WERI-Rb-1 (cell line): ENCODE measurements at regions not wholly inside any gene's neighbourhood (a gene's known extent, or its start where the extent isn't known, plus 50 kb on each side); places are given as distances from the start of the nearest gene placed in this dataset.
"Not testable (repeated sequence)": the region's sequence is repeated elsewhere in the genome, so short reads cannot be mapped to it uniquely, and the experiment has no call there.

Experiments used
- DNase-seq: peaks from one replicate; pipeline ENCODE4 v3.0.0-alpha.2; 2020
- H3K27ac ChIP-seq: fragments of 250-450 bp; sonication (Bioruptor Pico); 2 replicates; pipeline ENCODE4 v1.5.1; 2020; ENCODE audit warnings: mild to moderate bottlenecking, moderate library complexity
- H3K27me3 ChIP-seq: fragments of 250-450 bp; sonication (Bioruptor Pico); 2 replicates; pipeline ENCODE4 v1.5.1; 2021; ENCODE audit warnings: mild to moderate bottlenecking, low read depth, moderate library complexity; ENCODE audit not compliant: insufficient read depth, severe bottlenecking
- H3K36me3 ChIP-seq: fragments of 250-450 bp; sonication (Bioruptor Pico); 2 replicates; pipeline ENCODE4 v1.5.1; 2020; ENCODE audit warnings: mild to moderate bottlenecking, moderate library complexity
- H3K4me3 ChIP-seq: 2 replicates; pipeline ENCODE4 v1.5.1; 2011; ENCODE audit warnings: low read depth, mild to moderate bottlenecking, control low read depth, low read length
- H3K9me3 ChIP-seq: fragments of 250-450 bp; sonication (Bioruptor Pico); 2 replicates; pipeline ENCODE4 v1.5.1; 2021; ENCODE audit warnings: mild to moderate bottlenecking, moderate library complexity; ENCODE audit not compliant: severe bottlenecking
- TF ChIP-seq, protein P1 (sequence below): IDR thresholded peaks from 2 replicates; pipeline ENCODE4 v1.5.1; 2011; ENCODE audit warnings: low read depth, mild to moderate bottlenecking, control low read depth, inconsistent platforms, low read length

DNA sequence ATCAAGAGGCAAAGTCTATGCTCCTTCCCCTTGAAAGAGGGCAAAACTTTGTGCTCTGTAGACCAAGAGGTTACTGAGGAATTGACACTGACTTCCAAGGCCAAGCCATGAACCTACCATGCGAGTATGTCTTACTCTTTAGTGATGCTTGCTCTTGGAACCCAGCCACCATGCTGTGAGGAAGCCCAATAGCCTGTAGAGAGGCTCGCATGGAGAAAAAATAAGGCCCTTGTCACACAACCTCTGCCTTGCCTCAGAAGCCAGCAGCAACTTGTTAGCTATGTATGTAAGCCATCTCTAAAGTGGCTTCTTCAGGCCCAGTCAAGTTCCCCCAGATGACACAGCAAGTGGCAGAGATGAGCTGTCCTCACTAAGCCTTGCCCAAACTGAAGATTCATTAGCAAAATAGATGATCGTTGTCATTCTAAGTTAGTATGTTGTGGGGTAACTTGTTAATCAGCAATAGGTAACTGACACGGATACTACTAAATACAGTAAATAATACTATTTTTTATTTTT is 66.1 kb upstream of the RGPD5 start:
- Histone ChIP-seq H3K36me3 (no peaks in the 10 kb centered on the region), H3K4me3 (no peak overlapping the region), H3K9me3 (no peaks in the 10 kb centered on the region), H3K27me3 (no peaks in the 10 kb centered on the region), H3K27ac (no peak overlapping the region)
- no peak for DNase-seq
- TF ChIP-seq, protein P1, sequence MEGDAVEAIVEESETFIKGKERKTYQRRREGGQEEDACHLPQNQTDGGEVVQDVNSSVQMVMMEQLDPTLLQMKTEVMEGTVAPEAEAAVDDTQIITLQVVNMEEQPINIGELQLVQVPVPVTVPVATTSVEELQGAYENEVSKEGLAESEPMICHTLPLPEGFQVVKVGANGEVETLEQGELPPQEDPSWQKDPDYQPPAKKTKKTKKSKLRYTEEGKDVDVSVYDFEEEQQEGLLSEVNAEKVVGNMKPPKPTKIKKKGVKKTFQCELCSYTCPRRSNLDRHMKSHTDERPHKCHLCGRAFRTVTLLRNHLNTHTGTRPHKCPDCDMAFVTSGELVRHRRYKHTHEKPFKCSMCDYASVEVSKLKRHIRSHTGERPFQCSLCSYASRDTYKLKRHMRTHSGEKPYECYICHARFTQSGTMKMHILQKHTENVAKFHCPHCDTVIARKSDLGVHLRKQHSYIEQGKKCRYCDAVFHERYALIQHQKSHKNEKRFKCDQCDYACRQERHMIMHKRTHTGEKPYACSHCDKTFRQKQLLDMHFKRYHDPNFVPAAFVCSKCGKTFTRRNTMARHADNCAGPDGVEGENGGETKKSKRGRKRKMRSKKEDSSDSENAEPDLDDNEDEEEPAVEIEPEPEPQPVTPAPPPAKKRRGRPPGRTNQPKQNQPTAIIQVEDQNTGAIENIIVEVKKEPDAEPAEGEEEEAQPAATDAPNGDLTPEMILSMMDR: no peak

DNA sequence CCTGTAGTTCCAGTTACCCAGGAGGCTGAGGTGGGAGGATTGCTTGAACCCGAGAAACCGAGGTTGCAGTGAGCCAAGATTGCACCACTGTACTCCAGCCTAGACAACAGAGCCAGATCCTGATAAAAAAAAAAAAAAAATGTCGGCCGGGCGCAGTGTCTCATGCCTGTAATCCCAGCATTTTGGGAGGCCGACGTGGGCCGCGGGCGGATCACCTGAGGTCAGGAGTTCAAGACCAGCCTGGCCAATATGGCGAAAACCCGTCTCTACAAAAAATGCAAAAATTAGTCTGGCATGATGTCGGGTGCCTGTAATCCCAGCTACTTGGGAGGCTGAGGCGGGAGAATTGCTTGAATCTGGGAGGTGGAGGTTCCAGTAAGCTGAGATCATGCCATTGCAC is 60.4 kb upstream of the RGPD5 start:
- not testable (repeated sequence) for H3K27me3 ChIP-seq, H3K36me3 ChIP-seq, DNase-seq

DNA sequence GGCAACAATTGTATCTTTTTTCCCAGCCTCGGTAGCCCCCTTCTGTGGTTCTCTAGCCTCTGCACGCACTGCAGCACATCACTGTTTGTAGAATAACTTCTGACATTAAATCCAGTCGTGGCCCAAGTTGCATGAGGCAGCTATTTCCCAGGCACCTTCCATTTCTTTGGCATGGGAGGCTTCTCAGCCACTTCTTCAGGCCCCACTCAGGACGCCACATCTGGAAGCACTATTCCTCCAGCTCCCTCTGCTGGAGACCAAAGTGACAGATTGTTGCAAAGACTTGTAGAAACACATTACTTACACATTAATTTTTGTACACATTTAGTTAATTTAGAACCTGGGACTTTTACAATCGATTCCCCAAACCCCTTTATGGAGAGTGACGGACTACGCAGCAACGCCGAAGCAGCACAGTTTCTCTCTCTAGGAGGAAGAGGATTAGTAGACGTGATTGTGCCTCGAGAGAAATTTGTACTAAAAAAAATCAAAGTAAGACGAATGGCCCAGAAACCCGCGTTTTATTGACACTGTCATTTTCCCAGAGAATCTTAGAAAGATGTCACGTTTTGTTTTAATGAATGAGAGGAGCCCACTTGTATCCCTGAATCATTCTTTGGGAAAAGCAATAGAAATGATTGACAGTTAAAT is 57.8 kb upstream of the RGPD5 start:
- TF ChIP-seq, protein P1: peak; percentile 61

More for the DNA sequence above, 60.4 kb upstream of the RGPD5 start:
- not testable (repeated sequence) for H3K27ac ChIP-seq, H3K4me3 ChIP-seq, H3K9me3 ChIP-seq

More for the DNA sequence above, 57.8 kb upstream of the RGPD5 start:
- H3K36me3 ChIP-seq: no peaks in the 10 kb centered on the region
- no peaks in the 10 kb centered on the region for H3K27me3 ChIP-seq
- H3K9me3 ChIP-seq: no peaks in the 10 kb centered on the region
- DNase-seq: peak; percentile 60
- H3K4me3 ChIP-seq: no peak overlapping the region
- H3K27ac ChIP-seq: no peak overlapping the region
